ENCODE measurements at regions not wholly inside any gene's neighbourhood (a gene's known extent, or its start where the extent isn't known, plus 50 kb on each side); places are given as distances from the start of the nearest gene placed in this dataset.

GRCh38 chr5:3284506-3284905 is 311.1 kb upstream of the IRX1 start:
- no peak for TF ChIP-seq CTCF (IDR thresholded peaks at IDR 0.05)
- TF ChIP-seq EZH2 (IDR thresholded peaks at IDR 0.05; ENCODE audit: borderline replicate concordance, insufficient read depth, low read depth, low read length, poor library complexity, severe bottlenecking): no peak
